NCI-H524 (cell line): ENCODE measurements at regions not wholly inside any gene's neighbourhood (a gene's known extent, or its start where the extent isn't known, plus 50 kb on each side); places are given as distances from the start of the nearest gene placed in this dataset.
A peak's percentile ranks its signal among the peaks of the same experiment; 100 is the strongest.
"Not testable (repeated sequence)": the region's sequence is repeated elsewhere in the genome, so short reads cannot be mapped to it uniquely, and the experiment has no call there.

Experiments
- DNase-seq, 2 experiments: peaks; one replicate each; lab custom pipeline; 2025; lab: John Stamatoyannopoulos, UW

GRCh38 chr13:64782466-64782865 is 2447.7 kb downstream of the PCDH9 start:
- DNase-seq, result no peak

- no peak for DNase-seq
Observed at GRCh38 chr13:64778002-64778401, 2452.1 kb downstream of the PCDH9 start.

- no peak for DNase-seq
Observed at GRCh38 chr13:64774915-64775314, 2455.2 kb downstream of the PCDH9 start.

- no peak for DNase-seq
Observed at GRCh38 chr13:64770743-64771142, 2459.4 kb downstream of the PCDH9 start.

GRCh38 chr13:64767054-64767453 is 2463.1 kb downstream of the PCDH9 start:
- peak; percentile 13 to 57 for DNase-seq

GRCh38 chr13:64765636-64766035 is 2464.5 kb downstream of the PCDH9 start:
- DNase-seq, result no peak

- DNase-seq, result no peak
Observed at GRCh38 chr13:64758521-64759244, 2471.5 kb downstream of the PCDH9 start.

- no peak for DNase-seq
Observed at GRCh38 chr13:64756621-64757020, 2473.5 kb downstream of the PCDH9 start.

GRCh38 chr13:64755961-64756360 is 2474.2 kb downstream of the PCDH9 start:
- DNase-seq, result no peak

- no peak for DNase-seq
Observed at GRCh38 chr13:64753233-64754000, 2476.7 kb downstream of the PCDH9 start.

GRCh38 chr13:64749301-64749700 is 2480.8 kb downstream of the PCDH9 start:
- DNase-seq, result no peak

- no peak for DNase-seq
Observed at GRCh38 chr13:64746845-64747244, 2483.3 kb downstream of the PCDH9 start.

GRCh38 chr13:64740493-64740892 is 2489.6 kb downstream of the PCDH9 start:
- no peak for DNase-seq

- no peak for DNase-seq
Observed at GRCh38 chr13:64725492-64725891, 2504.6 kb downstream of the PCDH9 start.

- DNase-seq, result no peak
Observed at GRCh38 chr13:64723724-64724123, 2506.4 kb downstream of the PCDH9 start.

- DNase-seq, result no peak
Observed at GRCh38 chr13:64718116-64718515, 2512.0 kb downstream of the PCDH9 start.

- no peak for DNase-seq
Observed at GRCh38 chr13:64716936-64717335, 2513.2 kb downstream of the PCDH9 start.

GRCh38 chr13:64709079-64709478 is 2521.1 kb downstream of the PCDH9 start:
- peak; percentile 69 to 88 for DNase-seq

- DNase-seq, result no peak
Observed at GRCh38 chr13:64704121-64704649, 2526.0 kb downstream of the PCDH9 start.

- no peak for DNase-seq
Observed at GRCh38 chr13:64697226-64697625, 2532.9 kb downstream of the PCDH9 start.

GRCh38 chr13:64688893-64689677 is 2541.1 kb downstream of the PCDH9 start:
- DNase-seq, result no peak

- DNase-seq, result not testable (repeated sequence)
Observed at GRCh38 chr13:64686536-64686935, 2543.6 kb downstream of the PCDH9 start.
